ENCODE measurements at regions not wholly inside any gene's neighbourhood (a gene's known extent, or its start where the extent isn't known, plus 50 kb on each side); places are given as distances from the start of the nearest gene placed in this dataset.

DNA sequence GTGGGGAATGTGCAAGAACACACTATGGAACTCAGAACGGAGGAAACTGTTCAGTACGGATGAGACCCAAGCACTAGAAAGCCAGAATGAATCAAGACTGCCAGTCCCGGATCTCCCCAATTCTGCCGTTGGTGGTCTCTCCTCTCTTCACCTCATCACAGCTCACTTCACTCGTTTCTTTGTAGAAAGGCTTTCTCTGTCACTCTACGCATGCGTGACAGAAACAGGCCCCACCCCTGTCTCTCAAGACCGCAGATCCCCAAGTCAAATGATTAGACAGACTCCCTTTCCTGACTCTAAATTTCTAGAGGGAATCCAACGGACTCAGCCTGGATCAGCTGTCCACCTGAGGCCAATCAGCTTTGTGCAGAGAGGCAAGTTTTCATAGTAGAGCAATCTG lies 505.7 kb upstream of the ADAMTS9 start:
- DNase-seq (no peak), FAIRE-seq (no peak)
- H3K4me3 ChIP-seq (ENCODE audit: low read depth in 1 of 3, low read length in 3 of 3), result no peak overlapping the region
- WGBS, 3 donors, result 82 to 86% (median 86%) methylated on average over 9 of the region's 9 CpGs
- H3K4me1 ChIP-seq (ENCODE audit: control insufficient read depth in 3 of 3, insufficient read depth in 2 of 3, low read depth in 1 of 3, low read length in 2 of 3), result no peaks in the 10 kb centered on the region
- no peaks in the 10 kb centered on the region for H3K9me3 ChIP-seq (ENCODE audit: control insufficient read depth in 2 of 2, insufficient read depth in 1 of 2, low read depth in 1 of 2, low read length in 1 of 2)
- H3K27me3 ChIP-seq (ENCODE audit: control insufficient read depth in 3 of 3, insufficient read depth in 3 of 3, low read length in 3 of 3), result no peaks in the 10 kb centered on the region
- no peak overlapping the region for H3K27ac ChIP-seq (ENCODE audit: low read depth in 1 of 3, low read length in 2 of 3)
- H3K36me3 ChIP-seq (ENCODE audit: control insufficient read depth in 3 of 3, insufficient read depth in 2 of 3, low read depth in 1 of 3, low read length in 3 of 3), result no peaks in the 10 kb centered on the region

DNA sequence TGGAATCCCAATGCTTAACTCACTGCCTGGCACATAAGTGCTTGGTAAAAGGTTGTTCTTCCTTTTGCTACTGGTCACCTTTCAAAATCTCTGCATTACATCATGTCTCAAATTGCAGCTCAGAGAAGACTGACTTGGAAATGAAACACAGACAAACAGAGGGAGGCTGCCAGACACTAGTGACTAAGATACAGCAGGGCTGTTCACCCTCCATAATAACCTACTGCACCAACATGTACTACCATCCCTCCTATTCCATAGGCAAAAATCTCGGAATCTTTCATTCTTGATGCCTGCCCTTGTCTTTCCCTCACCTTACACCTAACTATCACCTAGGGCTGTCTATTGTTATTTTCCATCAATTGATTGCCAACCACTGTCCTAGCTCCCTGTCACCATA lies 502.3 kb upstream of the ADAMTS9 start:
- Histone ChIP-seq H3K4me3 (ENCODE audit: low read depth in 1 of 3, low read length in 3 of 3) (no peak overlapping the region), H3K9me3 (ENCODE audit: control insufficient read depth in 2 of 2, insufficient read depth in 1 of 2, low read depth in 1 of 2, low read length in 1 of 2) (no peaks in the 10 kb centered on the region), H3K27ac (ENCODE audit: low read depth in 1 of 3, low read length in 2 of 3) (no peak overlapping the region), H3K27me3 (ENCODE audit: control insufficient read depth in 3 of 3, insufficient read depth in 3 of 3, low read length in 3 of 3) (no peaks in the 10 kb centered on the region), H3K36me3 (ENCODE audit: control insufficient read depth in 3 of 3, insufficient read depth in 2 of 3, low read depth in 1 of 3, low read length in 3 of 3) (no peaks in the 10 kb centered on the region), H3K4me1 (ENCODE audit: control insufficient read depth in 3 of 3, insufficient read depth in 2 of 3, low read depth in 1 of 3, low read length in 2 of 3) (no peaks in the 10 kb centered on the region)
- 42 to 79% (median 76%) methylated on average over 1 of the region's 1 CpG for WGBS, 3 donors
- FAIRE-seq (no peak), DNase-seq (no peak)

GRCh38 chr3:65186268-65186667 lies 498.5 kb upstream of the ADAMTS9 start:
- no peaks in the 10 kb centered on the region for H3K36me3 ChIP-seq (ENCODE audit: control insufficient read depth in 3 of 3, insufficient read depth in 2 of 3, low read depth in 1 of 3, low read length in 3 of 3)
- 79 to 85% (median 83%) methylated on average over 2 of the region's 2 CpGs for WGBS, 3 donors
- no peak overlapping the region for H3K27ac ChIP-seq (ENCODE audit: low read depth in 1 of 3, low read length in 2 of 3)
- H3K27me3 ChIP-seq (ENCODE audit: control insufficient read depth in 3 of 3, insufficient read depth in 3 of 3, low read length in 3 of 3), result no peaks in the 10 kb centered on the region
- H3K4me3 ChIP-seq (ENCODE audit: low read depth in 1 of 3, low read length in 3 of 3), result no peak overlapping the region
- no peak for FAIRE-seq
- no peak for DNase-seq
- H3K4me1 ChIP-seq (ENCODE audit: control insufficient read depth in 3 of 3, insufficient read depth in 2 of 3, low read depth in 1 of 3, low read length in 2 of 3), result no peaks in the 10 kb centered on the region
- H3K9me3 ChIP-seq (ENCODE audit: control insufficient read depth in 2 of 2, insufficient read depth in 1 of 2, low read depth in 1 of 2, low read length in 1 of 2), result no peaks in the 10 kb centered on the region

DNA sequence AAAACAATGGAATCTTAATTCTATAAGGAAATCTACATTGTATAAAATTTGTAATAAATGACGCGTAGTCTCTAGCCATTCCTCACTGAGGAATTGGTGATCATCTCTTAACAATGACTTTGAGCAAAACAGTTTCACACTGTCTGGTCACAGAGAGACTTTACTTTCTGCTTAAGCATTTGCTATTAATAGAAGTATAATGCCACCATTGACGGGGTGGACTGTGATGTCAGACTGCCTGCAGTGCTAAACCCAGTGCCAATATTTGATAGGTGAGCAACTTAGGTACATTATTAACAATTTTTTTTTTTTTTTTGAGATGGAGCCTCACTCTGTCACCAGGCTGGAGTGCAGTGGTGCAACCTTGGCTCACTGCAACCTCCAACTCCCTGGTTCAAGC lies 494.9 kb upstream of the ADAMTS9 start:
- Histone ChIP-seq H3K27ac (ENCODE audit: low read depth in 1 of 3, low read length in 2 of 3) (no peak overlapping the region), H3K27me3 (ENCODE audit: control insufficient read depth in 3 of 3, insufficient read depth in 3 of 3, low read length in 3 of 3) (no peaks in the 10 kb centered on the region), H3K4me1 (ENCODE audit: control insufficient read depth in 3 of 3, insufficient read depth in 2 of 3, low read depth in 1 of 3, low read length in 2 of 3) (no peaks in the 10 kb centered on the region), H3K4me3 (ENCODE audit: low read depth in 1 of 3, low read length in 3 of 3) (no peak overlapping the region), H3K9me3 (ENCODE audit: control insufficient read depth in 2 of 2, insufficient read depth in 1 of 2, low read depth in 1 of 2, low read length in 1 of 2) (no peaks in the 10 kb centered on the region), H3K36me3 (ENCODE audit: control insufficient read depth in 3 of 3, insufficient read depth in 2 of 3, low read depth in 1 of 3, low read length in 3 of 3) (no peaks in the 10 kb centered on the region)
- FAIRE-seq, result no peak
- no peak for DNase-seq
- 52 to 72% (median 60%) methylated on average over 3 of the region's 3 CpGs for WGBS, 3 donors

GRCh38 chr3:65182085-65182484 lies 494.3 kb upstream of the ADAMTS9 start:
- no peak for FAIRE-seq
- Histone ChIP-seq H3K4me3 (ENCODE audit: low read depth in 1 of 3, low read length in 3 of 3) (no peak overlapping the region), H3K27ac (ENCODE audit: low read depth in 1 of 3, low read length in 2 of 3) (no peak overlapping the region), H3K4me1 (ENCODE audit: control insufficient read depth in 3 of 3, insufficient read depth in 2 of 3, low read depth in 1 of 3, low read length in 2 of 3) (no peaks in the 10 kb centered on the region), H3K27me3 (ENCODE audit: control insufficient read depth in 3 of 3, insufficient read depth in 3 of 3, low read length in 3 of 3) (no peaks in the 10 kb centered on the region), H3K36me3 (ENCODE audit: control insufficient read depth in 3 of 3, insufficient read depth in 2 of 3, low read depth in 1 of 3, low read length in 3 of 3) (no peaks in the 10 kb centered on the region), H3K9me3 (ENCODE audit: control insufficient read depth in 2 of 2, insufficient read depth in 1 of 2, low read depth in 1 of 2, low read length in 1 of 2) (no peaks in the 10 kb centered on the region)
- 74 to 86% (median 77%) methylated on average over 4 of the region's 4 CpGs for WGBS, 3 donors
- DNase-seq, result no peak

GRCh38 chr3:65181391-65181871 lies 493.6 kb upstream of the ADAMTS9 start:
- Histone ChIP-seq H3K27me3 (ENCODE audit: control insufficient read depth in 3 of 3, insufficient read depth in 3 of 3, low read length in 3 of 3) (no peaks in the 10 kb centered on the region), H3K4me3 (ENCODE audit: low read depth in 1 of 3, low read length in 3 of 3) (no peak overlapping the region), H3K27ac (ENCODE audit: low read depth in 1 of 3, low read length in 2 of 3) (no peak overlapping the region), H3K36me3 (ENCODE audit: control insufficient read depth in 3 of 3, insufficient read depth in 2 of 3, low read depth in 1 of 3, low read length in 3 of 3) (no peaks in the 10 kb centered on the region), H3K9me3 (ENCODE audit: control insufficient read depth in 2 of 2, insufficient read depth in 1 of 2, low read depth in 1 of 2, low read length in 1 of 2) (no peaks in the 10 kb centered on the region), H3K4me1 (ENCODE audit: control insufficient read depth in 3 of 3, insufficient read depth in 2 of 3, low read depth in 1 of 3, low read length in 2 of 3) (no peaks in the 10 kb centered on the region)
- FAIRE-seq (no peak), DNase-seq (peak; percentile 9 to 46)
- 37 to 50% (median 48%) methylated on average over 6 of the region's 6 CpGs for WGBS, 3 donors

DNA sequence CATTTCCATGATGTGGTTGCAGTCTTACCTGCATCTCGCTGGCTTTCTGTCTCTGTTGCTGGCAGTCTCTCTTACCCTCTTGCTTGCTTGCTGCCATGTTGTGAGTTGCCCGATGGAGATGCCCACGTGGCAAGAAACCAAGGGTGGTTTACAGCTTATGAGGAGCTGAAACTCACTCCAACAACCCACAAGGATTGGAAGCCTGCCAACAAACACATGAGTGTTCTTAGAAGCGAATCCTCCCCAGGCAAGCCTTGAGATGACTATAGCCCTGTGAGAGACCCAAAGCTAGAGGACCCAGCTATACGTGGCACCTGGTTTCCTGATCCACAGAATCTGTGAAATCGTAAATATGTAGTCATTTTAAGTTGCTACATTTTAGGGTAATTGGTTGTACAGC lies 490.9 kb upstream of the ADAMTS9 start:
- no peak overlapping the region for H3K27ac ChIP-seq (ENCODE audit: low read depth in 1 of 3, low read length in 2 of 3)
- H3K27me3 ChIP-seq (ENCODE audit: control insufficient read depth in 3 of 3, insufficient read depth in 3 of 3, low read length in 3 of 3), result no peaks in the 10 kb centered on the region
- no peak for DNase-seq
- H3K4me1 ChIP-seq (ENCODE audit: control insufficient read depth in 3 of 3, insufficient read depth in 2 of 3, low read depth in 1 of 3, low read length in 2 of 3), result no peaks in the 10 kb centered on the region
- H3K9me3 ChIP-seq (ENCODE audit: control insufficient read depth in 2 of 2, insufficient read depth in 1 of 2, low read depth in 1 of 2, low read length in 1 of 2), result no peaks in the 10 kb centered on the region
- no peaks in the 10 kb centered on the region for H3K36me3 ChIP-seq (ENCODE audit: control insufficient read depth in 3 of 3, insufficient read depth in 2 of 3, low read depth in 1 of 3, low read length in 3 of 3)
- WGBS, 3 donors, result 74 to 78% (median 76%) methylated on average over 6 of the region's 6 CpGs
- H3K4me3 ChIP-seq (ENCODE audit: low read depth in 1 of 3, low read length in 3 of 3), result no peak overlapping the region
- FAIRE-seq, result no peak

DNA sequence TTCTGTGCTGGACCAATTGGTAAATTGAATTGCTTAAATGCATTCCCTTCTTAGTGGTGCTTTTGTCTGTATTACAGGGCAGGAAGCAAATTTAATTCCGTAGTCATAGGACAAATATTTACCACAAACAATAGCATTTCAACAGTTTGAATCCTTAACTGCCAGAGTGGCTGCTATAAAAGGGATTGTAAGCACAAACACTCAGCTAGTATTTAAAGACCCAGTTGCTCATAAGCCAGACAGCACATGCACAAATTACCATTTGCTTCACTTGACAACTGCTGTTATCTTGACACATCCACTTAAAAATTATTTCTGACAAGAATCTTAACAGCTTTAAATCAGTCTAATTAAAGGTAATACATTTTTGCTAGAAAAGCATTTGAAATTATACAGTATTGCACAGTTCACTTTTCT lies 490.2 kb upstream of the ADAMTS9 start:
- FAIRE-seq, result no peak
- no peak overlapping the region for H3K27ac ChIP-seq (ENCODE audit: low read depth in 1 of 3, low read length in 2 of 3)

GRCh38 chr3:65174713-65175112 lies 486.9 kb upstream of the ADAMTS9 start:
- Histone ChIP-seq H3K27me3 (ENCODE audit: control insufficient read depth in 3 of 3, insufficient read depth in 3 of 3, low read length in 3 of 3) (no peaks in the 10 kb centered on the region), H3K27ac (ENCODE audit: low read depth in 1 of 3, low read length in 2 of 3) (no peak overlapping the region), H3K9me3 (ENCODE audit: control insufficient read depth in 2 of 2, insufficient read depth in 1 of 2, low read depth in 1 of 2, low read length in 1 of 2) (no peaks in the 10 kb centered on the region), H3K4me1 (ENCODE audit: control insufficient read depth in 3 of 3, insufficient read depth in 2 of 3, low read depth in 1 of 3, low read length in 2 of 3) (no peaks in the 10 kb centered on the region), H3K4me3 (ENCODE audit: low read depth in 1 of 3, low read length in 3 of 3) (no peak overlapping the region), H3K36me3 (ENCODE audit: control insufficient read depth in 3 of 3, insufficient read depth in 2 of 3, low read depth in 1 of 3, low read length in 3 of 3) (no peaks in the 10 kb centered on the region)
- WGBS, 3 donors, result 45 to 67% (median 51%) methylated on average over 2 of the region's 2 CpGs
- DNase-seq (no peak), FAIRE-seq (no peak)

More for the DNA sequence above, 490.2 kb upstream of the ADAMTS9 start:
- Histone ChIP-seq H3K4me1 (ENCODE audit: control insufficient read depth in 3 of 3, insufficient read depth in 2 of 3, low read depth in 1 of 3, low read length in 2 of 3) (no peaks in the 10 kb centered on the region), H3K36me3 (ENCODE audit: control insufficient read depth in 3 of 3, insufficient read depth in 2 of 3, low read depth in 1 of 3, low read length in 3 of 3) (no peaks in the 10 kb centered on the region), H3K9me3 (ENCODE audit: control insufficient read depth in 2 of 2, insufficient read depth in 1 of 2, low read depth in 1 of 2, low read length in 1 of 2) (no peaks in the 10 kb centered on the region), H3K27me3 (ENCODE audit: control insufficient read depth in 3 of 3, insufficient read depth in 3 of 3, low read length in 3 of 3) (no peaks in the 10 kb centered on the region), H3K4me3 (ENCODE audit: low read depth in 1 of 3, low read length in 3 of 3) (no peak overlapping the region)
- WGBS, 3 donors, result 46 to 49% (median 47%) methylated on average over 1 of the region's 1 CpG
- no peak for DNase-seq

Data from small intestine (tissue), 7 donors.